ENCODE measurements at regions not wholly inside any gene's neighbourhood (a gene's known extent, or its start where the extent isn't known, plus 50 kb on each side); places are given as distances from the start of the nearest gene placed in this dataset.

DNA sequence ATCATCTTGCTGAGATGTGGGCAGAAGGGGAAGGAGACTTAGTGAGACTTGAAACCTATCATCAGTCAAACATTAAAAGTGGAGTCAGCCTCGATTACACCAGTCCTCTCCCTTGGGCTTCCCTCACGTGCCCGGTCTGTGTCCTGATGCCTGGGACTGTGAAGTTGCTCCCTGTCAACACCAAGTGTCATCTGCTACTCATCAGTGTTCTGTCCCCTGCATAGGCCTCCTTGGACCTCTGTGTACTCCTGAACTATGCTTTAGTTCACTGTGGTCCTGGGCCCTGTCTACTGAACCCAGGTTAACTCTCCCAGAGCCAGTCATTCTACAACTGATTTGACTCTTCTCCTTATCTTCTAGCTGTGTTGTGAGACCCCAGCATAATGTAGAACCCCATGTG lies 506.3 kb downstream of the TYW1 start:
- TF ChIP-seq, protein P1, sequence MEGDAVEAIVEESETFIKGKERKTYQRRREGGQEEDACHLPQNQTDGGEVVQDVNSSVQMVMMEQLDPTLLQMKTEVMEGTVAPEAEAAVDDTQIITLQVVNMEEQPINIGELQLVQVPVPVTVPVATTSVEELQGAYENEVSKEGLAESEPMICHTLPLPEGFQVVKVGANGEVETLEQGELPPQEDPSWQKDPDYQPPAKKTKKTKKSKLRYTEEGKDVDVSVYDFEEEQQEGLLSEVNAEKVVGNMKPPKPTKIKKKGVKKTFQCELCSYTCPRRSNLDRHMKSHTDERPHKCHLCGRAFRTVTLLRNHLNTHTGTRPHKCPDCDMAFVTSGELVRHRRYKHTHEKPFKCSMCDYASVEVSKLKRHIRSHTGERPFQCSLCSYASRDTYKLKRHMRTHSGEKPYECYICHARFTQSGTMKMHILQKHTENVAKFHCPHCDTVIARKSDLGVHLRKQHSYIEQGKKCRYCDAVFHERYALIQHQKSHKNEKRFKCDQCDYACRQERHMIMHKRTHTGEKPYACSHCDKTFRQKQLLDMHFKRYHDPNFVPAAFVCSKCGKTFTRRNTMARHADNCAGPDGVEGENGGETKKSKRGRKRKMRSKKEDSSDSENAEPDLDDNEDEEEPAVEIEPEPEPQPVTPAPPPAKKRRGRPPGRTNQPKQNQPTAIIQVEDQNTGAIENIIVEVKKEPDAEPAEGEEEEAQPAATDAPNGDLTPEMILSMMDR (IDR thresholded peaks at IDR 0.05; ENCODE audit: low read depth, low read length), result no peak
- TF ChIP-seq EZH2phosphoT487 (IDR thresholded peaks at IDR 0.05; ENCODE audit: low read depth), result no peak

All from OCI-LY3 (cell line).